ENCODE measurements at regions not wholly inside any gene's neighbourhood (a gene's known extent, or its start where the extent isn't known, plus 50 kb on each side); places are given as distances from the start of the nearest gene placed in this dataset.

GRCh38 chr7:115133248-115133647 is 211.4 kb downstream of the MDFIC start:
- no peaks in the 10 kb centered on the region for H3K27me3 ChIP-seq (ENCODE audit: insufficient read depth, poor library complexity, severe bottlenecking)
- no peak overlapping the region for H3K4me3 ChIP-seq (replicated peaks; ENCODE audit: insufficient read depth, low read length)
- H3K27ac ChIP-seq (replicated peaks): no peak overlapping the region
- no peak for TF ChIP-seq CTCF (IDR thresholded peaks at IDR 0.05; ENCODE audit: insufficient read depth, low read length)
- DNase-seq (ENCODE audit: low read depth in 1 of 2, low spot score in 1 of 2): no peak

- TF ChIP-seq CTCF (IDR thresholded peaks at IDR 0.05; ENCODE audit: insufficient read depth, low read length) (no peak), SPI1 (IDR thresholded peaks at IDR 0.05; ENCODE audit: borderline replicate concordance, low read depth) (no peak), GABPA (IDR thresholded peaks at IDR 0.05; ENCODE audit: low read depth) (no peak), POLR2AphosphoS5 (IDR thresholded peaks at IDR 0.05; ENCODE audit: low read depth) (no peak), REST (IDR thresholded peaks at IDR 0.05; ENCODE audit: insufficient replicate concordance, low read depth) (no peak)
- Histone ChIP-seq H3K4me3 (replicated peaks; ENCODE audit: insufficient read depth, low read length) (no peak overlapping the region), H3K27ac (replicated peaks) (no peak overlapping the region), H3K27me3 (ENCODE audit: insufficient read depth, poor library complexity, severe bottlenecking) (no peaks in the 10 kb centered on the region)
- no peak for DNase-seq (ENCODE audit: low read depth in 1 of 2, low spot score in 1 of 2)
Measured at GRCh38 chr7:115132096-115132495, 210.2 kb downstream of the MDFIC start.

- TF ChIP-seq REST (IDR thresholded peaks at IDR 0.05; ENCODE audit: insufficient replicate concordance, low read depth) (no peak), POLR2AphosphoS5 (IDR thresholded peaks at IDR 0.05; ENCODE audit: low read depth) (no peak), SPI1 (IDR thresholded peaks at IDR 0.05; ENCODE audit: borderline replicate concordance, low read depth) (no peak), GABPA (IDR thresholded peaks at IDR 0.05; ENCODE audit: low read depth) (no peak), CTCF (IDR thresholded peaks at IDR 0.05; ENCODE audit: insufficient read depth, low read length) (no peak)
- Histone ChIP-seq H3K27ac (replicated peaks) (no peak overlapping the region), H3K27me3 (ENCODE audit: insufficient read depth, poor library complexity, severe bottlenecking) (no peaks in the 10 kb centered on the region), H3K4me3 (replicated peaks; ENCODE audit: insufficient read depth, low read length) (no peak overlapping the region)
- no peak for DNase-seq (ENCODE audit: low read depth in 1 of 2, low spot score in 1 of 2)
Measured at GRCh38 chr7:115128154-115128553, 206.3 kb downstream of the MDFIC start.

GRCh38 chr7:115127399-115128021 is 205.6 kb downstream of the MDFIC start:
- no peak for DNase-seq (ENCODE audit: low read depth in 1 of 2, low spot score in 1 of 2)
- no peak for TF ChIP-seq SPI1 (IDR thresholded peaks at IDR 0.05; ENCODE audit: borderline replicate concordance, low read depth)
- no peak for TF ChIP-seq CTCF (IDR thresholded peaks at IDR 0.05; ENCODE audit: insufficient read depth, low read length)
- TF ChIP-seq POLR2AphosphoS5 (IDR thresholded peaks at IDR 0.05; ENCODE audit: low read depth): no peak
- no peak for TF ChIP-seq REST (IDR thresholded peaks at IDR 0.05; ENCODE audit: insufficient replicate concordance, low read depth)
- no peak for TF ChIP-seq GABPA (IDR thresholded peaks at IDR 0.05; ENCODE audit: low read depth)
- no peak overlapping the region for H3K27ac ChIP-seq (replicated peaks)
- no peaks in the 10 kb centered on the region for H3K27me3 ChIP-seq (ENCODE audit: insufficient read depth, poor library complexity, severe bottlenecking)
- no peak overlapping the region for H3K4me3 ChIP-seq (replicated peaks; ENCODE audit: insufficient read depth, low read length)

All from HL-60 (cell line).